ENCODE measurements at regions not wholly inside any gene's neighbourhood (a gene's known extent, or its start where the extent isn't known, plus 50 kb on each side); places are given as distances from the start of the nearest gene placed in this dataset.

- no peak overlapping the region for H3K27ac ChIP-seq
- H3K4me3 ChIP-seq, result no peak overlapping the region
- WGBS, 2 donors (ENCODE audit: low coverage in 1 of 2), result 89 to 96% methylated on average over 2 of the region's 2 CpGs
- no peaks in the 10 kb centered on the region for H3K36me3 ChIP-seq
- no peaks in the 10 kb centered on the region for H3K4me1 ChIP-seq
- TF ChIP-seq POLR2AphosphoS5 (IDR thresholded peaks at IDR 0.05), result no peak
- TF ChIP-seq EP300 (IDR thresholded peaks at IDR 0.05; ENCODE audit: low read depth), result no peak
- TF ChIP-seq POLR2A (IDR thresholded peaks at IDR 0.05), result no peak
- TF ChIP-seq CTCF (IDR thresholded peaks at IDR 0.05), result no peak
- no peaks in the 10 kb centered on the region for H3K9me3 ChIP-seq
- DNase-seq, result no peak
- H3K27me3 ChIP-seq, result no peaks in the 10 kb centered on the region
- in situ Hi-C loops (cut with MboI; ENCODE audit: low pct_ligation_motif_present in 1 of 4, low pct_unique_long_range_greater_than_20kb in 1 of 4, low sequenced_read_pairs in 3 of 4) (no loop called here), intact Hi-C loops (cut with DNase I; ENCODE audit: low total_unique reads) (no loop called here)
Observed at GRCh38 chr4:123168812-123169211, 227.8 kb upstream of the SPRY1 start.

- WGBS, 2 donors (ENCODE audit: low coverage in 1 of 2), result 78 to 92% methylated on average over 4 of the region's 4 CpGs
- no peaks in the 10 kb centered on the region for H3K27me3 ChIP-seq
- no peaks in the 10 kb centered on the region for H3K36me3 ChIP-seq
- no peak for DNase-seq
- in situ Hi-C loops (cut with MboI; ENCODE audit: low pct_ligation_motif_present in 1 of 4, low pct_unique_long_range_greater_than_20kb in 1 of 4, low sequenced_read_pairs in 3 of 4), result no loop called here
- no peaks in the 10 kb centered on the region for H3K4me1 ChIP-seq
- no peak for TF ChIP-seq CTCF (IDR thresholded peaks at IDR 0.05)
- H3K27ac ChIP-seq, result no peak overlapping the region
- H3K9me3 ChIP-seq, result no peaks in the 10 kb centered on the region
- no peak overlapping the region for H3K4me3 ChIP-seq
- intact Hi-C loops (cut with DNase I; ENCODE audit: low total_unique reads), result no loop called here
Observed at GRCh38 chr4:123170843-123171242, 225.8 kb upstream of the SPRY1 start.

DNA sequence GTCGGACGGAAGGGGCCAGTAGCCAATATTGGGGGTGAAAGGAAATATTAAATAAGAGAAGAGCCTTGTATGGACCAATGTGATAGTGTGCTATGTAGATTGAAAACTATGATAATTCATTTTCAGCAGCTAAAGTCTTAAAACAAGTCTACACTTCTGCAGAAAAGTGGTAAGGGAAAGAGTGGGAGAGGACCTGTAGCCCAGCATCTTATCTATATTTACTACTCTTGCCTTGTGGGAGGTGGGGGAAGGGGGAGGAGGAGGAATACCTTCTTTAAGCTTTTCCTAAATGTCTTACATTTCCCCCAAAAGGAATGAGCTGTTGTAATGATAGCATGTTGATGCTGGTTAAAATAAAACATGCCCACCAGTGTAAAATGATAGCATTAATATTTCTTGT, 220.0 kb upstream of the SPRY1 start:
- TF ChIP-seq POLR2A (IDR thresholded peaks at IDR 0.05) (no peak), EP300 (IDR thresholded peaks at IDR 0.05; ENCODE audit: low read depth) (no peak), CTCF (IDR thresholded peaks at IDR 0.05) (no peak), POLR2AphosphoS5 (IDR thresholded peaks at IDR 0.05) (no peak)
- WGBS, 2 donors (ENCODE audit: low coverage in 1 of 2), result 52 to 87% methylated on average over 2 of the region's 2 CpGs
- in situ Hi-C loops (cut with MboI; ENCODE audit: low pct_ligation_motif_present in 1 of 4, low pct_unique_long_range_greater_than_20kb in 1 of 4, low sequenced_read_pairs in 3 of 4) (no loop called here), intact Hi-C loops (cut with DNase I; ENCODE audit: low total_unique reads) (no loop called here)
- H3K27ac ChIP-seq, result no peak overlapping the region
- H3K27me3 ChIP-seq, result no peaks in the 10 kb centered on the region
- H3K9me3 ChIP-seq, result no peaks in the 10 kb centered on the region
- no peaks in the 10 kb centered on the region for H3K4me1 ChIP-seq
- H3K36me3 ChIP-seq, result no peaks in the 10 kb centered on the region
- no peak overlapping the region for H3K4me3 ChIP-seq
- DNase-seq, result no peak

GRCh38 chr4:123182289-123182688, 214.3 kb upstream of the SPRY1 start:
- Histone ChIP-seq H3K27me3 (no peaks in the 10 kb centered on the region), H3K27ac (no peak overlapping the region), H3K36me3 (no peaks in the 10 kb centered on the region), H3K4me3 (no peak overlapping the region), H3K9me3 (no peaks in the 10 kb centered on the region), H3K4me1 (no peaks in the 10 kb centered on the region)
- in situ Hi-C loops (cut with MboI; ENCODE audit: low pct_ligation_motif_present in 1 of 4, low pct_unique_long_range_greater_than_20kb in 1 of 4, low sequenced_read_pairs in 3 of 4), result no loop called here
- intact Hi-C loops (cut with DNase I; ENCODE audit: low total_unique reads), result no loop called here
- no peak for DNase-seq
- TF ChIP-seq POLR2A (IDR thresholded peaks at IDR 0.05), result no peak
- no peak for TF ChIP-seq CTCF (IDR thresholded peaks at IDR 0.05)
- TF ChIP-seq POLR2AphosphoS5 (IDR thresholded peaks at IDR 0.05), result no peak
- TF ChIP-seq EP300 (IDR thresholded peaks at IDR 0.05; ENCODE audit: low read depth), result no peak
